Anterior cingulate cortex (tissue), 58 donors: ENCODE measurements at regions not wholly inside any gene's neighbourhood (a gene's known extent, or its start where the extent isn't known, plus 50 kb on each side); places are given as distances from the start of the nearest gene placed in this dataset.
A peak's percentile ranks its signal among the peaks of the same experiment; 100 is the strongest.

ENCODE experiments used
- DNase-seq, 58 donors: peaks; one replicate each; lab custom pipeline; 2025; lab: John Stamatoyannopoulos, UW

DNA sequence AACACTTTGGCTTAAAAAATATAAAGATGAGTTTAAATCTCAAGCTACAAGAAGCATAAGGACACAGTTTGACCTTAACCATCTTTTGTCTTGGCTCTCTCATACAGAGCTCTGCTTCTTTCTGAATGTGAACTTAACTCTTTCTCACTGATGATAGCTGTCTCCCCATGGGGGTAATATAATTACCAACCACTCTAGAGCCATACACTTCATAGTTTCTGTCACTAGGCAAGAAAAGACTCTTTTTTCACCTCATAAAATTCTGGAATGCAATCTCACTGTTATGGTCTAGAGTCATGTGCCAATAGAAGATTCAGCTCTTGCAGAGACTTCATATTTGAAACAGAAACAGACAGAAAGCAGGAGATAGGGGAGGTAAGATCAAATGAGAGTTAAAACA lies 481.7 kb upstream of the AGA start:
- DNase-seq, result no peak

DNA sequence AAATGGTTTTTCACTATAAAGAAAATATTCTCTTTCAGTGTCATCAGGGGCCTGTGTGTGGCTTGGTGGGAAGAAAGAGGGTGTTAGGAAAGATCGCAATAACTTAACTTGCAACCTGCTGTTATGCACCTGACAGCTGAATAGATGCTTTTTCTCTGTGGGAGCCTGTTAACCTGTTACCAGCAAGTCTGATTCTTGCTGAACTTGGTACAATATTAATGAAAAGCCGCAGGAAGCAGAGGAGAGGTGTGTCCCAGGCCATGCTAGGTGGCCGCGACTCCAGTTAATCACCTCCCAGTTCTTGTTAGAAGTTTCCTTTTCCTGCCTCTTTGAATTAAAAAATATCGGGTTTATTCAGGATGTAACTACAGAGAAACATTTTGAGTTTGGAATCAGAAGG lies 494.8 kb upstream of the AGA start:
- no peak for DNase-seq

DNA sequence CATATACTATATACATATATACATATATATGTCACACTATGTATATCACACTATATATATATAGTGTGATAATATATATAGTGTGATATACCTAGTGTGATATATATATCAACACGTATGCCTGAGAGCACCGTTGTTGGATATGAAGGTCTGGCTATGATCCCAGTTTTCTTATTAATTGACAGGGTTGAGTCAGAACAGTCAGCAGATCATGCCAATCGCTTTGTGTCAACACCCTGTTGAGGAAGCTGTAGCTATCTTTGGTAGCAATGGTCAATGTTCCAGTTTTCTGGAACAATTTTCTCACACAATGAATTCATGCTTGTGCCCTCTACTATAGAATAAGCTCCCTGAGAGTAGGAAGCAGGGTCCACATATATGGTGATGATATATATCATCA lies 496.0 kb upstream of the AGA start:
- no peak for DNase-seq

DNA sequence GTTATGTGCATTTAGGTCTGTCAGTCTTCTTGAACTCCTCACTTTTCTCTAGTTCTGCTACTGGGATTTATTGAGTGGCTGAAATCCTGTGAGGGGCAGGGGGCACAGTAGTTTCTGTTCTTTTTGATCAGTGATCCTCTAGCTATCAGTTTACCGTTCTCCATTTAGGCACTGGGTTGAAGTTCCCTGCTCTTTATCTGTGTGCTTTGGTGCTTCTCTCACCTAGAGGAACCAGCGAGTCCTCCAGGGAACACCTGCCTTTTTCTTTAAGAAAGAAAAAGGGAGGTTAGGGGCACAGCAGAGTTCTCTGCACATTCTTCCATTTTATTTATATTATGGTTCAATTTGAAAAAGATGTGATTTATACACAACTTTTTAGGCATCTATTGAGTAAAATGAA lies 503.0 kb upstream of the AGA start:
- no peak for DNase-seq

DNA sequence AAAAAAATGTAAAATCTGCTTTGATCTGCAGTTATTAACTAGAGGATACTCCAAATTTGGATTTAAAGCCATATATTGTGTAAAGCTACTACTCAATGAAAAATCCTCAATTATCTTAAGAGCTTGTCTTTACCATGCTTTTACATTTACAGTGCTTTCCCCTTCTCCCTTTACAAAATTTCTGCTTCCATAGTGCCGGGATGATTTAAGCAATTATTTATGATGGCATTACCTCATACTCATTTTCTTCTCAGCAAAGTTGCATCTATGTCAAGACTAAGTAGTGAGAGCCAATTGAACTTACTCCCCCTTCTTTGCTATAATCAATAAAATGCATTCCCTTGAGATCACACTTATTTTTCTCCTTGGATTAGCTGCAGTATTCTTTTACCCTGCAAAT lies 505.4 kb upstream of the AGA start:
- no peak for DNase-seq

GRCh38 chr4:177948853-177949252 lies 506.6 kb upstream of the AGA start:
- DNase-seq, result no peak

DNA sequence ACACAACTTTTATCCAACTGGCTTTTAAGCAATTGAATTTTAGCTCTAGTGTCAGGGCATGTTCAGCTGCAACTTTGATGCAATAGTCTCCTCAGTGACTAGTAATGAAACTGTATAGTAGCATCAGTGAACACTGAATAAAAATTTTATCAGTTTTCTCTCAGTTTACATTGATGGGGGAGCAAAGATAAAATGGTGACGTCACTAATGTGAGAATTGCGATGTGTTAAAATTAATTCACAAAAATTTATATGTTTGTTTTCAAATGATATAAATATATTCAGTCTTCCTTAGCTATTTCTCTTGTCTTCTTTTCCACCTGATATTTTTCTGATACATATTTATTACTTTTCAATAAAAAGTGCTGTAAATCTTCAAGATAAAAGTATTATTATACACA lies 508.8 kb upstream of the AGA start:
- DNase-seq, result no peak

GRCh38 chr4:177952723-177953122 lies 510.5 kb upstream of the AGA start:
- DNase-seq, result no peak

- no peak for DNase-seq
These were observed 515.5 kb upstream of the AGA start for GRCh38 chr4:177957596-177958360.

GRCh38 chr4:177960566-177960965 lies 518.3 kb upstream of the AGA start:
- DNase-seq, result no peak

DNA sequence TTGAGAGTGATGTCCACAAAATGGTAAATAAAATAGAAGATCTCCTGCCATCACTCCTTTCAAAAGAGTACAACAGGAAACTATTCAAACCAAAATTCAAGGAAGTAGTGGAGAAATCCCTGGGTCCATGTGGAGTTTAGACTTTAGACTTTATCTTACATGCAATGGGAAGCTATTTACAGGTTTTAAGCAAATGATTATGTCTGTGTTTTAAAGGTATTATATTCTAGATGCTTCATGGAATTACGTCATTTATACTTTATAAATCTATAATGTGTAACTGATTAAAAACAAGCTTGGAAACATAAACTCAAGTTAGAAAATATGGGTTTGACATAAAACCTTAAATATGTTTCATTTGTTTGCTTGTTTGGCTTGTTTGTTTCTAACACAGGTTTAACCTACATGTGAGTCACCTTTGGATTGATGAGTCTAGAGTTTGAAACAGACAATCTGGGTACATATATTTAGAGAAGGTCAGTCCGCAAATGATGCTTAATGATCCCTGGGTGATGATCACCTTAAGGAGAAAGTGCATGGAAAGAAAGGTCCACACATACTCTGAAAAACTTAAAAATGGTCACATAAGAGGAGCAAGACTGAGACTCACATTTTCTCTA lies 519.6 kb upstream of the AGA start:
- no peak for DNase-seq

DNA sequence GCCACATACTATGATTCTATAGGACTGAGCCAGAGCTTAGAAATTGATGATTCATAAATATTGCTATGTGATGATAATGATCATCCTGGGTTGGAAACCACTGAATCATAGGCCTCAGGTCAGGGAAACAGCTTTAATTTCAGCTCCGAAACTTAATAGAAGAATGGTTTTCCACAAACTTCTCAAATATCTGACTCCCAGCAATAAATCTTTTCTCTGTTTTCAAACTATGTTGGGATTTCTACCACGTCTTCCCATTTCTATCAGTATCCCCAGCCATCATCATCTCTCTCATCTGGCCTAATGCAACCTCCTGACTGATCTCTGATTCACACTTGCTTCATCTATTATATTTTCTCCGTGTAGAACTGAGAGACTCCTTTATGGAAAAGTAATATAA lies 521.8 kb upstream of the AGA start:
- no peak for DNase-seq

DNA sequence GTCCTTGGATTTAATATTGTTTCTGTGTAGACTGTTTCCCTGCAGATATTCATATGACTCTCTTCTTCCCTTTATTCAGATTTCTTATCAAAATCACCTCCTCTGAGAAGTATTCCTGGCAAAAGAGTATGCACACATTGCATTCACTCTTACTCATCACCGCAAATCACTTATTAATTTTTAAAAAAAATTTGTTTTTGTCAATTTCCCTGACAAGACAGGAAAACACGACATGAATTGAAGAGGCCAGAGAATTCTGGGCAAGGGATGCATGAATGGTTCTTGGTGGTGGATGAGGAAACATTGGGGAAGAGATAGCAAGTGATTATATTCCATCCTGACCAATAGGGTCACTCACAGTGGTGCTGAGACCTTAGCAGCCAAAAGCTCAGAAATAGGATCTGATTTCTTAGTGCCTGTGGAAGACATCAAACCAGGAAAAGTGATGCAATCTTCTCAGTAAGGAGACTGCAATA lies 522.5 kb upstream of the AGA start:
- no peak for DNase-seq

DNA sequence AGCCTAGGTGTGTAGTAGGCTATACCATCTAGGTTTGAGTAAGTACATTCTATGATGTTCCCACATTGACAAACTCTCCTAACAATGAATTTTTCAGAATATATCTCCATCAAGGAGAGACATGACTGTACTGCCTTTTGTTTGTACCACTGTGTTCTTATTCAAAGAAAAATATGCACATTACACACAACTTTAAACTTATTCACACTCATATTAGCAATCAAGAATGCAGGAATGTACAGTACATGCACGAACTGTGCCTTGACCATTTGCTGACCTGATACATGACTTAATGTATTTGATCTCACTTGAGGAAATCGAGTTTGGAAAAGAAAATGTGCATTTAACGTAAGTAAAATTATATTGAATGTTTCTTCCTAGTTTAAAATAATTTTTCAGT lies 525.1 kb upstream of the AGA start:
- DNase-seq, result no peak

DNA sequence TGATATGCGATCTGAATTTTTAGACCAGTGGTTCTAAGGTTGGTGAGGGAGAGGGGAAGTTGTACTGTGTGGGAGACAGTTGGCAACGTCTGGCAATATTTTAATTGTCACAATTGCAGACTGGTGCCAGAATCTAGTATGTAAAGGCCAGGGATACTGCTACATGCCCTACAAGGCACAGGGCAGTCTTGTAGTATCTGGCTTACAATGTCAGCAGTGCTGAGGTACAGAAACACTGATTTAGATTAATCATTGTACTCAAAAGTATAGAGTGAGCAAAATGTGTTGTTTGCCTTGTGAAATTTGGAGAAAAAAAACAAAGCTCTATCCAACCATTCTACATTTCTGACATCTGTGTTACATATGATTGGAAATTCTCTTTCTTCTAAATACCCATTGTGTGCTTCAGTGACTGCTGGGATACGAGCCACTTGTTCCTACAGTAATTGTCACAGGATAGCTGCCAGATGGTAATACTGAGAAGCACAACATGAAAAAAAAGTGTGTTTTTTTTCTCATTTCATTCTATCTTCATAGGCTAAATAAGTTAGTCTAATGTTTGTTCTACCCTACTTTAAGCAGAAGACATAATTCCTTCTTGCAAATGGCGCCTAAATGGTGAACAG lies 526.7 kb upstream of the AGA start:
- peak in 6 of 58 donors; percentile 0 to 8 (median 2) for DNase-seq

- no peak for DNase-seq
These were observed 532.2 kb upstream of the AGA start for GRCh38 chr4:177974461-177974860.

- no peak for DNase-seq
These were observed 533.2 kb upstream of the AGA start for GRCh38 chr4:177975315-177975987.

DNA sequence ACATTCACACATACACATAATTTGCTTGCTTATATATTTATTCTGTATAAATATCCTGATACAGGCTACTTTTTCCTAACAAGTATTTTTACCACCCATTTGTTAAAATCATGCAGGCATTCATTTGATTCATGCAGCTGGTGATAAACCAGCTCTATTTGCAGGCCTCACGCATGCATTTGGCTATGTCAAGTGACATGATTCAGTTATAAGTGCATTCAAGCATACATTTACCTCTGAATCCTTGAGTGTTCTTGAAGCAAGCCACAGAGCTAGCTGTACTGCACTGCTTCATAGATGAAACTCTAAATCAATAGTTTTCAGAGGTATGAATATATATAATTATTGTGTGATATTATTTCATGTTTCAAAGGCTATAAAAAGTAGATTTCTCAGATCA lies 544.0 kb upstream of the AGA start:
- no peak for DNase-seq

DNA sequence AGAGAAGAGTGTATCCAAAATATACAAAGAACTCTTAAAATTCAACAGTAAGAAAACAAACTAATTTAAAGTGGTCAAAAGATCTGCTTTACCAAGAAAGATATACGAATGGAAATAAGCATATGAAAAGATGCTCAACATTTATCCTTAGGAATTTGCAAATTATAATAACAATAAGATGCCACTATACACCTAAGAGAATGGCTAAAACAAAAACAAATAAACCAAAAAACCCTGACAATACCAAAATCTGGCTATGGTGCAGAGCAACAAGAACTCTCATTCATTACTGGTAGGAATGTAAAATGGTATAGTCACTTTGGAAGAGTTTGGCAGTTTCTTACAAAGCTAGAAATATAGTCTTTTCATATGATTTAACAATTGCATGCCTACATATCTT lies 545.7 kb upstream of the AGA start:
- DNase-seq, result no peak

GRCh38 chr4:177989503-177990201 lies 547.4 kb upstream of the AGA start:
- no peak for DNase-seq
